RWPE1 (cell line): ENCODE measurements at regions not wholly inside any gene's neighbourhood (a gene's known extent, or its start where the extent isn't known, plus 50 kb on each side); places are given as distances from the start of the nearest gene placed in this dataset.
"Not testable (repeated sequence)": the region's sequence is repeated elsewhere in the genome, so short reads cannot be mapped to it uniquely, and the experiment has no call there.

ENCODE experiments used
- CTCF ChIA-PET: fragments of 350-600 bp; sonication (Branson Sonifier 250); formaldehyde crosslinking; extraction: SDS; loops from one replicate; lab custom pipeline; 2021; lab: Yijun Ruan, JAX
- POLR2A ChIA-PET: fragments of 400-600 bp; formaldehyde crosslinking; extraction: SDS; loops from one replicate; lab custom pipeline; 2020; ENCODE audit warnings: antibody characterized with exemption; ENCODE audit not compliant: low non-redundant PET; lab: Yijun Ruan, JAX
- DNase-seq: peaks from one replicate; pipeline ENCODE4 v3.0.0; 2012; ENCODE audit warnings: low spot score
- H3K27ac ChIP-seq: fragments of 450-650 bp; 2 replicates; pipeline ENCODE4 v1.5.1; 2017
- TF ChIP-seq, protein P1 (sequence below): fragments of 450-650 bp; conservative IDR thresholded peaks from 2 replicates; pipeline ENCODE4 v1.5.1; 2017; ENCODE audit warnings: low read depth, mild to moderate bottlenecking

DNA sequence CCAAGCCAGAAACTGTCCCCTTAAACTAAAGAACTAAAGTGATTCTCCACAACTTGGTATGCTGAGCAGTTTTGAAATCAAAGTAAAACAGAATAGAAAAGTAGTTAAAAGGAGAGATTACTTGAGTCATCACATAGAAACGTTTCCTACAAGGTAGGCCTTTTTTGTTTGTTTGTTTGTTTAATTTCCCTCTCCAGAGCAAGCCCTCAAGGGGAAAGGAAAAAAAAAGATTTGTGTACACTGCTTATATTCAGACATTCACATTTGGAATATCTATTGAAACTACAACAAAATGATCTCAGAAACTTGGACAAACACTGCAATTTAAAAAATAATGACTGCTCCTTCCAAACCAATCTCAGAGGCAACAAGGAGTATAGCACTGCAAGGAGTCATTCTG is 304.7 kb upstream of the NREP start:
- TF ChIP-seq, protein P1, sequence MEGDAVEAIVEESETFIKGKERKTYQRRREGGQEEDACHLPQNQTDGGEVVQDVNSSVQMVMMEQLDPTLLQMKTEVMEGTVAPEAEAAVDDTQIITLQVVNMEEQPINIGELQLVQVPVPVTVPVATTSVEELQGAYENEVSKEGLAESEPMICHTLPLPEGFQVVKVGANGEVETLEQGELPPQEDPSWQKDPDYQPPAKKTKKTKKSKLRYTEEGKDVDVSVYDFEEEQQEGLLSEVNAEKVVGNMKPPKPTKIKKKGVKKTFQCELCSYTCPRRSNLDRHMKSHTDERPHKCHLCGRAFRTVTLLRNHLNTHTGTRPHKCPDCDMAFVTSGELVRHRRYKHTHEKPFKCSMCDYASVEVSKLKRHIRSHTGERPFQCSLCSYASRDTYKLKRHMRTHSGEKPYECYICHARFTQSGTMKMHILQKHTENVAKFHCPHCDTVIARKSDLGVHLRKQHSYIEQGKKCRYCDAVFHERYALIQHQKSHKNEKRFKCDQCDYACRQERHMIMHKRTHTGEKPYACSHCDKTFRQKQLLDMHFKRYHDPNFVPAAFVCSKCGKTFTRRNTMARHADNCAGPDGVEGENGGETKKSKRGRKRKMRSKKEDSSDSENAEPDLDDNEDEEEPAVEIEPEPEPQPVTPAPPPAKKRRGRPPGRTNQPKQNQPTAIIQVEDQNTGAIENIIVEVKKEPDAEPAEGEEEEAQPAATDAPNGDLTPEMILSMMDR, result no peak
- H3K27ac ChIP-seq, result no peak overlapping the region
- DNase-seq, result no peak
- ChIA-PET CTCF (no interaction called here), POLR2A (no interaction called here)

DNA sequence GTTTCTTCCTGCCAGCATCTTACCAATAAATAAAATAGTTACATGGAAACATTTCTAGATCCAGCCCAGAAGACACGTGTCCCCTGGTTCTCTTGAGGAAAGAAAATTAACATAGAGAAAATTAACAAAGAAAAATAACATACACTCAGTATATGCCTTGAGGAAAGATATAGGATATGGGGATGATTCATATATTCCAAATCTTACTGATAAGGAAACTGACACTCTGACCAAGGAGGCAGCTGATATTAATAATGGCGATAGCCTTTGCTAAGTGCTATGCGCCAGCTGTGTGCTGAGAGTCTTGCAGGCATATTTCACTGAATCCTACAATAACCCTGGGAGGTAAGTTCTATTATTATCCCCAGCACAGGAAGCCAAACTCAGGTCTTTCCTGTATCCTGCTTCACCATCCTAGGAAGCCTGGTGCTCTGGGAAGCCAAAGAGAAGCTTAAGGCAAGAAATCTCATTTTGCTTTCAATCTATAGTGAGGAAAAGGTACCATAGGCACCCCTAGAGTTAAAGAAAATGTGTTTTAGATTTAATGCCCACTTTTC is 302.7 kb upstream of the NREP start:
- ChIA-PET CTCF (interaction anchor here (1.2 kb wide), 1 partner anchor 12 kb away, joined by 5 read pairs; no protein-coding TSS in a partner anchor), POLR2A (no interaction called here)
- TF ChIP-seq, protein P1, result no peak
- H3K27ac ChIP-seq, result no peak overlapping the region
- DNase-seq, result no peak

DNA sequence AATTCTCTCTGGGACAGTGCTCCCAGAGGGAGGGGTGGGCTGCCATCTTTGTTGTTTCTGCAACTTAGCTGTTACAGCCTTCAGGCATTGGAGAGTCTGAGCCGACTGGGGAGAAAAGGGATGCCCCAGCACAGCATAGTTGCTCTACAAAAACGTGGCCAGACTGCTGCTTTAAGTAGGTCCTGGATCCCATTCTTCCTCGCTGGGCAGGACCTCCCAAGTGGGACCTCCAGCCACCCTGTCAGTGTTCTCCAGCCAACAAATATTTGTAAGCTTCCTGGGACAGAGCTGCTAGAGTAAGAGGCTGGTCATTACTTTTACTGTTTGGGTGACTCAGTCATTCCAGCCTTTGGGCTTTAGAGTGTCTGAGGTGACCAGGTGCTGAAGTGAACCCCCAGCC is 292.7 kb upstream of the NREP start:
- DNase-seq, result no peak
- ChIA-PET CTCF (interaction anchor here (1.0 kb wide), 1 partner anchor 518 kb away, joined by 3 read pairs; no protein-coding TSS in a partner anchor), POLR2A (no interaction called here)
- no peak overlapping the region for H3K27ac ChIP-seq
- TF ChIP-seq, protein P1, result no peak

DNA sequence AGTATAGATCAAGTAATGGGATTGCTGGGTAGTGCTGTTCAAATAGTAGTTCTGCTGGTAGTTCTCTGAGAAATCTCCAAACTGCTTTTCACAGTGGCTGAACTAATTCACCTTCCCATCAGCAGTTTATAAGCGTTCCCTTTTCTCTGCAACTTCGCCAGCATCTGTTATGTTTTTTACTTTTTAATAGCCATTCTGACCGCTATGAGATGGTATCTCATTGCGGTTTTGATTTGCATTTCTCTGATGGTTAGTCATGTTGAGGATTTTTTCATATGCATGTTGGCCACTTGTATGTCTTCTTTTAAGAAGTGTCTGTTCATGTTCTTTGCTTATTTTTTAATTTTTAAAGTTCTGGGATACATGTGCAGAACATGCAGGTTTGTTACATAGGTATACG is 279.2 kb upstream of the NREP start:
- ChIA-PET POLR2A (no interaction called here), CTCF (no interaction called here)
- no peak overlapping the region for H3K27ac ChIP-seq
- TF ChIP-seq, protein P1, result no peak
- DNase-seq, result no peak

DNA sequence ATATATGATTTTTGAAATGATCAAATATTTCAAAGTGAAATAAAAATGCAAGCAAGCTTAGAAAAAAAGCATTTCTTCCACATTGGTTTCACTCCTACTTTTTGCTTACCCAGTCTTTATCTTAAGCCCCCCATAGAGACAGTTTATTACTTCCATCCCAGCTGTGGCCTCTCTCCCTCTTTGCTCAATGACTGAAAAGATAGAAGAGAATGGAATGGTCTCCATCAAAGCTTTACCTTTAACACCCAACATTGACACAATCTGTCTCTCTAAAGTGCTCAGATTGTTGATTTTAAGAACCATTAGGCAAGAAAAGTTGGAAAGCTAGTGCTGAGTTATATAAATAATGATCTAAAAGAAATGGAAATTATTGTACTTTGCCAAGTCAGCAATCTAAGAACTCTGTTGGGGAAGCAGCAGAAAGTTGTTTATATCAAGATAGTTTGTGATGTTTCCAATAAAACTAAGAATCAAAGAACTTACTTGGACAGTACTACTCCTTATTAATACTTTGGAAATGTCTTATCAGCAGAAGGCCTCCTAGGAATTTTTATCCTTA is 277.5 kb upstream of the NREP start:
- DNase-seq, result no peak
- POLR2A ChIA-PET, result interaction anchor here (0.6 kb wide), 1 partner anchor 715 kb away, joined by 6 read pairs; no protein-coding TSS in a partner anchor
- CTCF ChIA-PET, result interaction anchor here (0.7 kb wide), 1 partner anchor 200 kb away, joined by 9 read pairs; no protein-coding TSS in a partner anchor
- TF ChIP-seq, protein P1, result no peak
- no peak overlapping the region for H3K27ac ChIP-seq

DNA sequence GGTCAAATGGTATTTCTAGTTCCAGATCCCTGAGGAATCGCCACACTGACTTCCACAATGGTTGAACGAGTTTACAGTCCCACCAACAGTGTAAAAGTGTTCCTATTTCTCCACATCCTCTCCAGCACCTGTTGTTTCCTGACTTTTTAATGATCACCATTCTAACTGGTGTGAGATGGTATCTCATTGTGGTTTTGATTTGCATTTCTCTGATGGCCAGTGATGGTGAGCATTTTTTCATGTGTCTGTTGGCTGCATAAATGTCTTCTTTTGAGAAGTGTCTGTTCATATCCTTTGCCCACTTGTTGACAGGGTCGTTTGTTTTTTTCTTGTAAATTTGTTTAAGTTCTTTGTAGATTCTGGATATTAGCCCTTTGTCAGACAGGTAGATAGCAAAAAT is 269.9 kb upstream of the NREP start:
- POLR2A ChIA-PET, DNase-seq, H3K27ac ChIP-seq, CTCF ChIA-PET: not testable (repeated sequence)

DNA sequence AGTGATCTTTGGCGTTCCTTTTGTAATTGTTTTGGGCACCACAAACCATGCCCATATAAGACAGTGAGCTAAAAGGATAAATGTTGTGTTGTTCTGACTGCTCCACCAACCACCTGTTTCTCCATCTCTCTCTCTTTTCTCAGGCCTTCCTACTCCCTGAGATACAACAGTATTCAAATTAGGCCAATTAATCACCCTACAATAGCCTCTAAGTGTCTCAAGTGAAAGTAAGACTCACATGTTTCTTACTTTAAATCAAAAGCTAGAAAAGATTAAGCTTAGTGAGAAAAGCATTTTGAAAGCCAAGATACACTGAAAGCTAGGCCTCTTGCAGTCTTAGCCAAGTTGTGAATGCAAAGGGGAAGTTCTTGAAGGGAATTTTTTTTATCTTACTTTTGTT is 268.8 kb upstream of the NREP start:
- TF ChIP-seq, protein P1, result no peak
- POLR2A ChIA-PET, result no interaction called here
- no peak for DNase-seq
- H3K27ac ChIP-seq, result no peak overlapping the region
- CTCF ChIA-PET, result interaction anchor here (0.6 kb wide), 1 partner anchor 23 kb away, joined by 6 read pairs; no protein-coding TSS in a partner anchor
